H1 (cell line): ENCODE measurements at regions not wholly inside any gene's neighbourhood (a gene's known extent, or its start where the extent isn't known, plus 50 kb on each side); places are given as distances from the start of the nearest gene placed in this dataset.
"Not testable (repeated sequence)": the region's sequence is repeated elsewhere in the genome, so short reads cannot be mapped to it uniquely, and the experiment has no call there.

Source experiments
- CTCF ChIA-PET: fragments of 300-600 bp; sonication (Branson Sonifier 250); formaldehyde crosslinking; loops from one replicate; lab custom pipeline; 2021; ENCODE audit not compliant: partially characterized antibody; lab: Charles Lee
- POLR2A ChIA-PET: fragments of 300-600 bp; sonication (Branson Sonifier 250); formaldehyde crosslinking; loops from one replicate; lab custom pipeline; 2021; ENCODE audit warnings: inconsistent platforms; ENCODE audit not compliant: partially characterized antibody; lab: Charles Lee
- DNase-seq, 2 experiments: peaks; one replicate each; pipeline versions ENCODE4 v3.0.0 to v3.0.0-alpha.2; 2010 to 2022; ENCODE audit warnings: low spot score in 2 of 2, low read depth in 1 of 2, mixed read lengths in 1 of 2
- FAIRE-seq: peaks from 2 replicates; lab custom pipeline; 2011; peaks lifted over from hg19 to GRCh38; lab: Jason Lieb, UNC
- H2AFZ ChIP-seq: 2 replicates; pipeline ENCODE4 v1.8.1; 2012; ENCODE audit warnings: low read length, inconsistent platforms
- H2AK5ac ChIP-seq: 2 replicates; pipeline ENCODE4 v1.6.1; 2013; ENCODE audit warnings: low read depth, low read length
- H2BK120ac ChIP-seq: replicated peaks from 2 replicates; pipeline ENCODE3; 2013; ENCODE audit warnings: low read depth, low read length, inconsistent platforms
- H2BK12ac ChIP-seq: 2 replicates; pipeline ENCODE4 v1.6.1; 2013; ENCODE audit warnings: low read depth, low read length
- H2BK15ac ChIP-seq: 2 replicates; pipeline ENCODE4 v1.6.1; 2013; ENCODE audit warnings: low read length
- H2BK20ac ChIP-seq: 2 replicates; pipeline ENCODE4 v1.6.1; 2013; ENCODE audit warnings: low read length
- H2BK5ac ChIP-seq: 2 replicates; pipeline ENCODE4 v1.6.1; 2013; ENCODE audit warnings: low read depth, low read length
- H3K14ac ChIP-seq: 2 replicates; pipeline ENCODE4 v1.6.1; 2013; ENCODE audit warnings: inconsistent platforms; ENCODE audit not compliant: insufficient read length
- H3K18ac ChIP-seq: 2 replicates; pipeline ENCODE4 v1.6.1; 2013; ENCODE audit warnings: low read length; ENCODE audit errors: extremely low read depth
- H3K23ac ChIP-seq: 2 replicates; pipeline ENCODE4 v1.6.1; 2013; ENCODE audit warnings: inconsistent platforms; ENCODE audit not compliant: insufficient read length
- H3K23me2 ChIP-seq: 2 replicates; pipeline ENCODE4 v1.6.1; 2013; ENCODE audit warnings: low read depth, low read length
- H3K27ac ChIP-seq: 2 replicates; pipeline ENCODE4 v1.6.1; 2011; ENCODE audit warnings: low read depth, low read length, inconsistent platforms
- H3K27me3 ChIP-seq, 4 experiments: replicated peaks in 1 of 4; 1 replicate in 1 of 4; 2 replicates in 3 of 4; pipeline versions ENCODE4 v1.6.1 to v1.8.1; 2011 to 2013; ENCODE audit warnings: low read length in 3 of 4, mild to moderate bottlenecking in 3 of 4, inconsistent platforms in 2 of 4, mixed read lengths in 2 of 4, moderate library complexity in 1 of 4; ENCODE audit not compliant: control insufficient read depth in 3 of 4, insufficient read depth in 3 of 4; ENCODE audit errors: extremely low read depth in 1 of 4
- H3K36me3 ChIP-seq, 4 experiments: 2 replicates each; pipeline versions ENCODE4 v1.6.1 to v1.8.1; 2011 to 2013; ENCODE audit warnings: mild to moderate bottlenecking in 4 of 4, low read length in 3 of 4, moderate library complexity in 2 of 4, control low read depth in 1 of 4, inconsistent platforms in 1 of 4; ENCODE audit not compliant: insufficient read depth in 4 of 4, control insufficient read depth in 2 of 4
- H3K4ac ChIP-seq: replicated peaks from 2 replicates; pipeline ENCODE3; 2013; ENCODE audit warnings: low read length, low read depth, mixed read lengths, inconsistent platforms; ENCODE audit not compliant: insufficient read length
- H3K4me1 ChIP-seq, 4 experiments: replicated peaks in 1 of 4; 1 replicate in 1 of 4; 2 replicates in 3 of 4; pipeline versions ENCODE4 v1.6.1 to v1.8.1; 2011 to 2013; ENCODE audit warnings: low read length in 3 of 4, inconsistent platforms in 2 of 4, mixed read lengths in 1 of 4; ENCODE audit not compliant: insufficient read depth in 4 of 4, control insufficient read depth in 3 of 4
- H3K4me2 ChIP-seq, 2 experiments: 2 replicates each; pipeline versions ENCODE4 v1.6.1 to v1.8.1; 2011 to 2013; ENCODE audit warnings: low read depth in 2 of 2, low read length in 2 of 2, control low read depth in 1 of 2, inconsistent platforms in 1 of 2, mild to moderate bottlenecking in 1 of 2; ENCODE audit not compliant: insufficient read depth in 1 of 2
- H3K4me3 ChIP-seq, 4 experiments: fragments of 200-600, 300-600 bp in 1 of 4; sonication (generic), shearing (Covaris generic), sonication (Bioruptor Twin) in 1 of 4; 2 replicates each; pipeline versions ENCODE4 v1.5.1 to v1.8.1; 2011 to 2016; ENCODE audit warnings: low read length in 4 of 4, low read depth in 3 of 4, control low read depth in 2 of 4, inconsistent platforms in 2 of 4, mild to moderate bottlenecking in 2 of 4, mixed read lengths in 1 of 4, moderate library complexity in 1 of 4; ENCODE audit not compliant: insufficient read depth in 2 of 4; ENCODE audit errors: extremely low read depth in 1 of 4
- H3K56ac ChIP-seq: replicated peaks from 2 replicates; pipeline ENCODE3; 2013; ENCODE audit warnings: low read depth, mild to moderate bottlenecking, mixed read lengths, low read length, inconsistent platforms; ENCODE audit not compliant: insufficient read length
- H3K79me1 ChIP-seq: 2 replicates; pipeline ENCODE4 v1.6.1; 2013; ENCODE audit warnings: low read depth, low read length, control low read depth
- H3K79me2 ChIP-seq, 2 experiments: 2 replicates each; pipeline versions ENCODE4 v1.6.1 to v1.8.1; 2012 to 2013; ENCODE audit warnings: low read length in 2 of 2, mild to moderate bottlenecking in 2 of 2, inconsistent platforms in 1 of 2; ENCODE audit not compliant: insufficient read depth in 2 of 2, control insufficient read depth in 1 of 2
- H3K9ac ChIP-seq, 4 experiments: replicated peaks in 1 of 4; 1 replicate in 1 of 4; 2 replicates in 3 of 4; pipeline versions ENCODE4 v1.6.1 to v1.8.1; 2011 to 2013; ENCODE audit warnings: low read depth in 3 of 4, low read length in 3 of 4, control low read depth in 2 of 4, mild to moderate bottlenecking in 2 of 4, moderate library complexity in 2 of 4, inconsistent platforms in 1 of 4; ENCODE audit errors: extremely low read depth in 1 of 4
- H3K9me3 ChIP-seq, 2 experiments: 2 replicates each; pipeline versions ENCODE4 v1.6.1 to v1.8.1; 2012 to 2013; ENCODE audit warnings: mild to moderate bottlenecking in 2 of 2, moderate library complexity in 2 of 2, control low read depth in 1 of 2, inconsistent platforms in 1 of 2, low read depth in 1 of 2, low read length in 1 of 2, mixed read lengths in 1 of 2; ENCODE audit not compliant: insufficient read depth in 2 of 2
- H4K20me1 ChIP-seq, 2 experiments: replicated peaks in 1 of 2; 2 replicates each; pipeline versions ENCODE3 to v1.8.1; 2011 to 2013; ENCODE audit warnings: inconsistent platforms in 2 of 2, low read length in 2 of 2, mild to moderate bottlenecking in 1 of 2; ENCODE audit not compliant: insufficient read depth in 2 of 2, control insufficient read depth in 1 of 2
- H4K5ac ChIP-seq: 2 replicates; pipeline ENCODE4 v1.6.1; 2013; ENCODE audit warnings: low read length, low read depth, mixed read lengths, inconsistent platforms; ENCODE audit not compliant: insufficient read length
- H4K8ac ChIP-seq: 2 replicates; pipeline ENCODE4 v1.8.0; 2013; ENCODE audit warnings: mild to moderate bottlenecking, moderate library complexity, low read length, inconsistent platforms; ENCODE audit not compliant: insufficient read depth; ENCODE audit errors: extremely low read depth
- H4K91ac ChIP-seq: replicated peaks from 2 replicates; pipeline ENCODE3; 2013; ENCODE audit warnings: low read length, mixed read lengths, inconsistent platforms; ENCODE audit not compliant: insufficient read length
- WGBS, 2 experiments: shearing (Covaris generic) in 1 of 2; methylation state at CpG; one replicate each; pipeline versions ENCODE4 v1.1.6 to v1.1.7; 2013 to 2015; ENCODE audit warnings: low lambda C conversion rate in 2 of 2, mixed read lengths in 2 of 2, inconsistent platforms in 1 of 2, low coverage in 1 of 2, missing lambda C conversion rate in 1 of 2; ENCODE audit not compliant: insufficient replicate concordance in 2 of 2, insufficient coverage in 1 of 2, insufficient read length in 1 of 2; ENCODE audit errors: extremely low coverage in 1 of 2, missing lambda C conversion rate in 1 of 2; 5-methylcytosine and 5-hydroxymethylcytosine counted together

DNA sequence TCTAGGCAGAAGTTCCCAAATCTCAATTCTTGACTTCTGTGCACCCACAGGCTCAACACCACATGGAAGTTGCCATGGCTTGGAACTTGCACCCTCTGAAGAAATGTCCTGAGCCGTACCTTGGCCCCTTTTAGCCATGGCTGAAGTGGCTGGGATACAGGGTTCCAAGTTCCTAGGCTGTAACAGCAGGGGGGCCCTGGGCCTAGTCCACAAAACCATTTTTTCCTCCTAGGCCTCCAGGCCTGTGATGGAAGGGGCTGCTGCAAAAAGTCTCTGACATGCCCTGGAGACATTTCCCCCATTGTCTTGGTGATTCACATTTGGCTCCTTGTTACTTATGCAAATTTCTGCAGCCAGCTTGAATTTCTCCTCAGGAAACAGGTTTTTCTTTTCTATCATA, 122.4 kb upstream of the NECTIN3 start:
- H3K27me3 ChIP-seq, H2BK20ac ChIP-seq, H3K14ac ChIP-seq, H3K18ac ChIP-seq, H3K4me1 ChIP-seq, DNase-seq, H3K79me1 ChIP-seq, H3K56ac ChIP-seq, H3K4ac ChIP-seq, H2BK15ac ChIP-seq, H2BK120ac ChIP-seq, H3K4me2 ChIP-seq, H4K8ac ChIP-seq, FAIRE-seq, H3K9ac ChIP-seq, H4K91ac ChIP-seq, CTCF ChIA-PET, H3K23ac ChIP-seq, H4K5ac ChIP-seq, H2BK5ac ChIP-seq, H2AK5ac ChIP-seq, H4K20me1 ChIP-seq, H3K27ac ChIP-seq, H3K23me2 ChIP-seq, H2AFZ ChIP-seq, H3K4me3 ChIP-seq, H2BK12ac ChIP-seq: not testable (repeated sequence)
- WGBS, 2 experiments, result 83% methylated on average over 1 of the region's 1 CpG; no CpG with 5 or more reads in 1 of the 2 experiments
- POLR2A ChIA-PET, result interaction anchor here (1.1 kb wide), 2 partner anchors 11 to 16 kb away, joined by 4 read pairs; no protein-coding TSS in a partner anchor
- Histone ChIP-seq H3K36me3 (peaks cover 0 to 53% (median under 1%) of the 10 kb centered on the region in 4 experiments; a peak in 3 of 8 replicates), H3K9me3 (peaks cover 46 to 47% of the 10 kb centered on the region in 2 experiments), H3K79me2 (peaks cover 0 to 100% of the 10 kb centered on the region in 2 experiments; a peak in 2 of 4 replicates)
